HAP-1 (cell line): ENCODE measurements at regions not wholly inside any gene's neighbourhood (a gene's known extent, or its start where the extent isn't known, plus 50 kb on each side); places are given as distances from the start of the nearest gene placed in this dataset.
A peak's percentile ranks its signal among the peaks of the same experiment; 100 is the strongest.

Experiments used
- DNase-seq, 2 experiments: peaks; one replicate each; pipeline ENCODE4 v3.0.0-alpha.2; 2016 to 2020; ENCODE audit warnings: low spot score in 2 of 2
- H3K27me3 ChIP-seq: fragments of 250-450 bp; sonication (Bioruptor Pico); 2 replicates; pipeline ENCODE4 v1.5.1; 2020; ENCODE audit warnings: low read depth, mild to moderate bottlenecking, moderate library complexity
- H3K36me3 ChIP-seq: fragments of 250-450 bp; sonication (Bioruptor Pico); replicated peaks from 2 replicates; pipeline ENCODE4 v1.5.1; 2020; ENCODE audit warnings: mild to moderate bottlenecking
- H3K4me1 ChIP-seq: fragments of 250-450 bp; sonication (Bioruptor Pico); 2 replicates; pipeline ENCODE4 v1.5.1; 2020; ENCODE audit warnings: mild to moderate bottlenecking
- H3K4me3 ChIP-seq: fragments of 250-450 bp; sonication (Bioruptor Pico); 2 replicates; pipeline ENCODE4 v1.5.1; 2020; ENCODE audit warnings: mild to moderate bottlenecking, moderate library complexity
- H3K9me3 ChIP-seq: fragments of 250-450 bp; sonication (Bioruptor Pico); 2 replicates; pipeline ENCODE4 v1.5.1; 2020; ENCODE audit warnings: mild to moderate bottlenecking, moderate library complexity
- in situ Hi-C: fragments of 300-500 bp; cut with MboI; formaldehyde crosslinking; loops from 3 replicates; pipeline ENCODE4 v1.14.3; 2020; ENCODE audit warnings: low sequenced_read_pairs, inconsistent platforms, mixed read lengths

DNA sequence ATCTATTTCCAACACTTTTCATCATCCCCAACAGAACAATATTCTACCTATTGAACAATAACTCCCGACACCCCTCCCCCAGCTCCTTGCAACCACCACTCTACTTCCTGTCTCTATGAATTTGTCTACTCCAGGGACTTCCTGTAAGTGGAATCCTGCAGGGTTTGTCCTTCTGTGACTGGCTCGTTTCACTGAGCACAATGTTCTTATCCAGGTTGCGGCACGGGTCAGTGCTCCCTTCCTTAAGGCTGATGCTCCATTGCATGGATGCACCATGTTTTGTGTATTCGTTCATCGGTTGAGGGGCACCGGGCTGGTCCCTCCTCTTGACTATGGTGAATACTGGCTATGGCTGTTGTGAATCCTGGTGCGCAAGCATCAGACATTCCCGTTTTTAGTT is 163.2 kb downstream of the TBXT start:
- no peak for DNase-seq
- Histone ChIP-seq H3K27me3 (no peaks in the 10 kb centered on the region), H3K36me3 (no peaks in the 10 kb centered on the region), H3K4me3 (no peak overlapping the region), H3K4me1 (peaks cover 14% of the 10 kb centered on the region), H3K9me3 (no peaks in the 10 kb centered on the region)
- in situ Hi-C loops: no loop called here

DNA sequence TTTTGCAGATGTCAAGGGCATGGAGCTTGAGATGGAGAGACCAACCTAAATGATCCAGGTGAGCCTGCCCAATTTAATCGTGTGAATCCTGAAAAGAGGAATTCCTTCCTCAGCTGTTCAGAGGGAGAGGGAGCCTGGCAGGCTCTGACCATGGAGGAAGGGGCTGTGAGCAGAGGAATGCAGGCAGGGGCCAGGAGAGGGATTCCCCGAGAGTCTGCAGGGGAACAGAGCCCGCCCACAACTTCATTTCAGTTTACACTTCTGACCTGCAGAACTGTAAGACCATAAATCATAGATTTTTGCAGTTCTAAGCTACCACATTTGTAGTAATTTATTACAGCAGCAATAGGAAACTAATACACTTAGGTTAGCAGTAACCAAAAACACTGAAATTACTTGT is 164.1 kb downstream of the TBXT start:
- H3K4me3 ChIP-seq: no peak overlapping the region
- no peaks in the 10 kb centered on the region for H3K9me3 ChIP-seq
- H3K36me3 ChIP-seq: no peaks in the 10 kb centered on the region
- no peak for DNase-seq
- in situ Hi-C loops: no loop called here
- peaks cover 14% of the 10 kb centered on the region for H3K4me1 ChIP-seq
- no peaks in the 10 kb centered on the region for H3K27me3 ChIP-seq

DNA sequence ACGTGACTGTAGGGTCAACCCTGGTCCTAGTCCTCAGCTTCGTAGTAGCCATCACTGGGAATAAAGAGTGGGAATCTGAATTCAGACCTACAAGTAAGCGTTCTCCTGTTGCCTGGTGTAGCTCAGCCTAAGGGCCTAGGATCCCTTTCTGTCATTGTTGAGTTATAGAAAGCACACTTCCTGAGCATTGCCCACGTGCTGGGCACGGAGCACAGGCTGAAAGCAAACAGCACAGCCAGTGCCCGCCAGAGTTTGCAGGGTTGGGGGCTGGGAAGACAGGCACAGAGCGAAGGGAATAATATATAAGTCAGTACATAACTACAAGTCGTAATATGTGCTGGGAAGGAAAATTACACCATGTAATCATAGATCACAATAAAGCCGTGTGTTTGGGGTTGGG is 166.3 kb downstream of the TBXT start:
- H3K9me3 ChIP-seq: no peaks in the 10 kb centered on the region
- no peaks in the 10 kb centered on the region for H3K36me3 ChIP-seq
- peaks cover 9% of the 10 kb centered on the region for H3K4me1 ChIP-seq
- H3K27me3 ChIP-seq: no peaks in the 10 kb centered on the region
- DNase-seq: no peak
- no peak overlapping the region for H3K4me3 ChIP-seq
- in situ Hi-C loops: no loop called here

DNA sequence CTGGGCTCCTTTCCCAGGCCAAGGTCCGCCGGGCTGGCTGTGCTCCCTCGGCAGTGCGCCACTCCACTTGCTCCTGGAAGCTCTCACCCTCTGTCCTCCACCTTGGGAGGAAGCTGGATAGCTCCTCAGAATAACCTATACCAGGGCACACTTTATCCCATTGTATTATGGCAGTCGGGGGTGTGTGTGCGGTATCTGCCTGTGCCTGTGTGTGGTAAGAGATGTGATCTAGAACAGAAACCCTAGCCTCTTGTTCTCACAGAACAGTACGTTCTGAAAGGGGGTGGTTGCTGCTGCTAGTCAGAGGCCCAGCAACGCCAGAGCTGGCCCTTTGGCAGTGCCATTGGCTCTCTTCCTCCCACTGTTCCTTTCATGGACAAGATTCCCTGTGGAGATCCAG is 168.4 kb downstream of the TBXT start:
- no peaks in the 10 kb centered on the region for H3K4me1 ChIP-seq
- no peak overlapping the region for H3K4me3 ChIP-seq
- no peak for DNase-seq
- H3K9me3 ChIP-seq: no peaks in the 10 kb centered on the region
- H3K27me3 ChIP-seq: no peaks in the 10 kb centered on the region
- in situ Hi-C loops: no loop called here
- H3K36me3 ChIP-seq: no peaks in the 10 kb centered on the region

DNA sequence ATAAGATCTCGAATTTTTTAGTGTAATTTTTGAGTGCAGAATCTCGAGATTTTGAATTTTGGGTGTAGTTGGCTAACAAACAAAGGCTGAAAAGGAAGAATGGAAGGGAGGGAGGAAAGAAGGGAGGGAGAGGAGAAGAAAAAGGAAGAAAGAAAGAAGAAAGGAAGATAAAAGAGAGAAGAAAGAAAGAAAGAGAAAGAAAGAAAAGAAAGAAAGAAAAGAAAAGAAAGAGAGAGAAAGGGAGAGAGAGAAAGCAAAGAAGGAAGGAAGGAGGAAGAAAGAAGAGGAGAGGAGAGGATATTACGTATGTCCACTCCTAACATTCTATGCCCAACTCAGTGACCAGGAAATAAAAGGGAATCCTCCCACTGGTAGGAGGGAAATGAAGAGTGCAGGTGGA is 169.6 kb downstream of the TBXT start:
- Histone ChIP-seq H3K9me3 (no peaks in the 10 kb centered on the region), H3K4me1 (no peaks in the 10 kb centered on the region), H3K36me3 (no peaks in the 10 kb centered on the region), H3K4me3 (no peak overlapping the region), H3K27me3 (no peaks in the 10 kb centered on the region)
- no peak for DNase-seq
- in situ Hi-C loops: no loop called here

DNA sequence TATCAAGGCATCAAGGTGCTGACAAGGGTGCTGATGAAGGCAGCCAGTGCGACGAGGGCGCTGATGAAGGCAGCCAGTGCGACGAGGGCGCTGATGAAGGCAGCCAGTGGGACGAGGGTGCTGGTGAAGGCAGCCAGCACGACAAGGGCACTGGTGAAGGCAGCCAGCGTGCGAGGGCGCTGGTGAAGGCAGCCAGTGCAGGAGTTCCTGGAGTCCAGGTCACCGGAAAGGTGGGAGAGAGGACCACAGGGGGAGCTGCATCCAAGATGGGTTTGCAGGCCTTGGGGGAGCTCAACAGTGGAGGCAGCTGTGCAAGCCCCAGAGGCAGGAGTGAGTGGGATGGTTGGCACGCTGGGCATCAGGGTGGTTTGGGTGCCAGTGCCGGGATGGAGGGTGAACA is 176.3 kb downstream of the TBXT start:
- H3K9me3 ChIP-seq: no peaks in the 10 kb centered on the region
- no peaks in the 10 kb centered on the region for H3K4me1 ChIP-seq
- peaks cover 26% of the 10 kb centered on the region for H3K27me3 ChIP-seq
- DNase-seq: no peak
- H3K36me3 ChIP-seq: no peaks in the 10 kb centered on the region
- in situ Hi-C loops: no loop called here
- H3K4me3 ChIP-seq: no peak overlapping the region

DNA sequence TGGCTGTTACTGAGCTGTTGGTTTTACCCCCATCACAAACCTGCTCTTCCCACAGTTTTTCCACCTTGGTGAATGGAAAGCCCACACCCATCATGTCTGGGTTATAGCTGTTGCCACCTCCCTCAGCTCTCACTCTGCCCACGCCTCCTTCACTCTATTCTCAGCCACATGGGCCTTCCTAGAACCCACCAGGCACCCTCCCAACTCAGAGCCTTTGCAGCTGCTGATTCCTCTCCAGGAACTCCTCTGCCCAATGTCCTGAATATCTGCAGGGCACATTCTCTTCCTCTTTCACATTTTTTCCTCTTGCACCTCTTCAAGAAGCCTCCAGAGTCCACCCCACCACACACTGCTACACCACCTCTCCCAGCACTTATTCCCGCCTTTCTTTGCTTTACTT is 177.4 kb downstream of the TBXT start:
- in situ Hi-C loops: no loop called here
- H3K27me3 ChIP-seq: peaks cover 27% of the 10 kb centered on the region
- no peak overlapping the region for H3K4me3 ChIP-seq
- DNase-seq: no peak
- no peaks in the 10 kb centered on the region for H3K4me1 ChIP-seq
- no peaks in the 10 kb centered on the region for H3K9me3 ChIP-seq
- H3K36me3 ChIP-seq: no peaks in the 10 kb centered on the region

DNA sequence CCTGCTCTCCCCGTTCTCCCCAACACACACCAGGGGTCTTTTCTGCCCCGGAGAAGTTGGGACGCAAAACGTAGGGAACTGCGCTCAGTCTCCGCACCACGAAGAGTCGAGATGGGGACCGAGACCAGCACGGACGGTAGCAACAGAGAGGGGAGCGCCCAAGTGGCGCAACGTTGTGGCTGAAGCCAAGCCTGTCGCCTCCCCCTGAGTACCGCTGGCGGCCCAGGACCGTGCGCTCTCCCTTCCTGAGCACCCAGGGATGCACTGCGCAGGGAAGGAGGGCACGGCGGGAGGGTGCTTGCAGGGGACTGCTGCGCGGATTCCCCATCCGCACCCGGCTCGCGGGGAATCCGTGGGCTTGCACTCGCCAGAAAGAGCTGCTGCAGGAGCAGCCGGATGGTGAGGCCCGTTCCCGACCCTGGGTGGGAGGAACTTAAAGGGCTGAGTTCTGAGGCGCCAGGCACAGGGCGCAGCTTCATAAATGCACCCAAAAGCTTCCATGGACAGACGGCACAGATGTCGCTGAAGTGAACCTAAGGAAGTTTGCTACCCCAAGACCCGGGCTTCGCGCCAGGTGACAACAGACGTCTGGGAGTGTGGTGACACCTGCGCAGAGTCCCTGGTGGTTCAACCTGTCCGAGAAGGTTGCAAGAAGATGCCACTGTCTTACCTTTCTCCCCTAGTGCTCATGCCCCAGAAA is 178.7 kb downstream of the TBXT start:
- Histone ChIP-seq H3K4me1 (no peaks in the 10 kb centered on the region), H3K27me3 (peaks cover 27% of the 10 kb centered on the region), H3K36me3 (no peaks in the 10 kb centered on the region), H3K4me3 (no peak overlapping the region; the same call in 1 of the 2 replicates), H3K9me3 (no peaks in the 10 kb centered on the region)
- in situ Hi-C loops: no loop called here
- DNase-seq: no peak

DNA sequence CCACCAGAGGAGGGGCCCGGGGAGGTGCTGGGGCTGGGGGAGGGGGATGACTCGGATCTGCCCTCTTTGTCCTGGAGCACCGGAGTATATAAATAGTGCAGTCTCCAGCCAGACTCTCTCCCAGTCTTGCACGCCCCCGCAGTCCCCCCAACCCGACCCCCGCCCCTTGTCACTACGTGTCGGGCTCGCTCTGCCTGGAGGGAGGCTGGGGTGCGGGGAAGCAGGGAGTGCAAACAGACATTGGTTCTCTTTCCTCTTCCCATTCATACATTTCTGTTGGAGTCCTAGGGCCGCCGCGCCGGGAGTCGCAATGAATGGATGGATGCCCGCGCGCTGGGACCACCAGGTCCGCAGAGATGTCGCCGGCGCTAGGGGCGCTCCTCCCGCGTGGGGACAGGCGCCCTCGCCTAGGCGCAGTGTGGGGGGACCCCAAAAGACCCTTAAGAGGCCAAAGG is 179.3 kb downstream of the TBXT start:
- H3K4me3 ChIP-seq: peak overlapping the region; percentile 28
- DNase-seq: no peak

DNA sequence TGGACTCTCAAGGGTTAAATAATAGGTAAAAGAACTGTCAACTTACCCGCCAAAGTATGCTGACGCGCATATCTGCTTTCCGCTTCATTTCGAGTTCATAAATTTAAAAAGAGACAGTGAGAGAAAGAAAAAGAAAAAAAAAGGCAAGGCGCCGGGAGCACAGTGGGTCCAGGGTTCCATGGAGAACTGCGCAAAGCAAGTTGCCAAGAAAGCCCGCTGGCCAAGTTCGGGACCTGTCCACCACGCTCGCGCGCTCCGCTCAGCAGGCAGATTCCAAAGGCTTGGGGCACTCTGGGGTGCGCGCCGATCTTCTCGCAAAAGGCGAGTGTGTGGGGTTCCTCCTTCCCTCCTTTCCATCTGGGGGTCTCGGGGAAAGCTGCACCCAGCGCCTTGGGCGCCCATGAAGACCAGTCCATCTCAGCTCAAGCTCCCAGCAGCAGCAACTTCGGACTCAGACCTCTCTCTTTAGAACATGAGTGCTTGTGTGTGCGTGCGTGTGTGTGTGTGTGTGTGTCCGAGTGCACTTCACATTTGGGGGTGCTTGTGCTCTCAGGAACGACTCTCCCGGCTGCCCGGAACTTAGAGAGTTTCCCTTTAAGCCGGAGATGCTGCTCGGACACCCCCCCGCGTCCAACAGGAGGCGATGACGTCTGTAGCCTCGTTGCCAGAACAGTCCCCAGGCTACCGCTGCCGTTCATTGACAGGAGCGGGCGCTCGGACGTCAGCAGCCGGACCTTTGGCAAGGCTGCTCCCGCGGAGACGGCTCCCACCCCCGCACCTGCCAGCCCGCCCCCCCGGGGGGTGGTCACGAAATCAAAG is 180.0 kb downstream of the TBXT start:
- no peaks in the 10 kb centered on the region for H3K36me3 ChIP-seq
- H3K4me1 ChIP-seq: no peaks in the 10 kb centered on the region
- no peaks in the 10 kb centered on the region for H3K9me3 ChIP-seq
- in situ Hi-C loops: no loop called here
- peak overlapping the region; percentile 28 for H3K4me3 ChIP-seq
- peak; percentile 8 to 63 for DNase-seq
- H3K27me3 ChIP-seq: peaks cover 27% of the 10 kb centered on the region

More for the DNA sequence above, 179.3 kb downstream of the TBXT start:
- H3K36me3 ChIP-seq: no peaks in the 10 kb centered on the region
- no peaks in the 10 kb centered on the region for H3K4me1 ChIP-seq
- H3K27me3 ChIP-seq: peaks cover 27% of the 10 kb centered on the region
- no peaks in the 10 kb centered on the region for H3K9me3 ChIP-seq
- in situ Hi-C loops: no loop called here

DNA sequence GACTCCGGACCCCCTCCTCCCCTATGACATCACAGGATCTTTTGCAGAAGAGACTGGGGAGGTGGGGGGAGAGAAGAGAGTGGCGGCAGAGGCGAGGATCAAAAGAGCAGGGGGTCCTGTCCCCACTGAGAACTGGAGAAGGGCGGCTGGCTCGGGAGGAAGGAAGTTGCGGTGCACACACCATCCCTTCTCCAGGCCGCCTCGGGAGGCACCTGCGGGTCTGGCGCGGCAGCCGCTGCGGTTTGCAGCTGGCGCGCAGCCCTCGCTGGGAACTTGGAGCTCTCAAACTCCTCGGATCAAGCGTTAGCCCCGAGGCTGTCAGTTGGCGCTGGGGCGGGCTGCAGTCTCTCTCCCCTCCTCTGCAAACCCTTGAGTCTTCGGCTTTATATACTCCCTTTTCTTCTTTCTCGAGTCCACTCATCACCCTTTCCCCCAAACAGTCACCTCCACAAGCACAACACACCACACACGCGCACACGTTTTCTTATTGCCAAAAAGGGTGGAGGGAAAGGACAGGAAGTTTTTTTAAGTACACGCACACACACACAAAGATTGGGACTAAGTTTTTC is 180.7 kb downstream of the TBXT start:
- peaks cover 27% of the 10 kb centered on the region for H3K27me3 ChIP-seq
- H3K4me3 ChIP-seq: peak overlapping the region; percentile 28
- in situ Hi-C loops: no loop called here

DNA sequence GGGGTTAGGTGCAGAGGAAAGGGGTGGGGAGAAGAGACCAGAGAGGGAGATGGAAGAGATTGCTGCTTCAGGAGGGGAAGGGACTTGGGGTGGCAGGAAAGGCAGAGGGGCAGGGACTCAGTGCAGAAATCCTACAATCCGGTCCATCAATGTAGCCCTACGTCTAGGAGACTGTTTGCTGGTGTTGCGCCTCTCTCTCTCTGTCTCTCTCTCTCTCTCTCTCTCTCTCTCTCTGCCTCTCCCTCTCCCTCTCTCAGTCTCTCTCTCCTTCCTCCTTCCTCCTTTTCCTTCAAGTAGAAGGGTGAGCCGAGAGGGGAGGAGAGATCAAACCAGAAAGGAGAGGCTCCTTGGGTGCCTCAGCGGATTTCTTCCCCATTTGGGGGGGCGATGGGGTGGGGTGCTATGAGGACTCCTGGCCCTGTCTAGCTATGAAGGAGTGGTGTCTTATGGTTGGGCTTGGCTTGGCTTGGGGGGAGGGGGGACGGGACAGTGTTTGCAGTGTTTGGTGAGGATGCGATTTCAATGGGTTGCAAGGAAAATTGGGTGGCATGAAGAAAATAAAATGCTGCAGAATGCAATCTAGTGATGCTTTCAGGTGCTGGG is 181.2 kb downstream of the TBXT start:
- Histone ChIP-seq H3K4me1 (no peaks in the 10 kb centered on the region), H3K27me3 (peaks cover 27% of the 10 kb centered on the region), H3K4me3 (peak overlapping the region; percentile 28), H3K36me3 (no peaks in the 10 kb centered on the region), H3K9me3 (no peaks in the 10 kb centered on the region)
- in situ Hi-C loops: no loop called here
- DNase-seq: no peak

More for the DNA sequence above, 180.7 kb downstream of the TBXT start:
- Histone ChIP-seq H3K4me1 (no peaks in the 10 kb centered on the region), H3K36me3 (no peaks in the 10 kb centered on the region), H3K9me3 (no peaks in the 10 kb centered on the region)
- peak in 1 of 2 experiments; percentile 38 for DNase-seq

DNA sequence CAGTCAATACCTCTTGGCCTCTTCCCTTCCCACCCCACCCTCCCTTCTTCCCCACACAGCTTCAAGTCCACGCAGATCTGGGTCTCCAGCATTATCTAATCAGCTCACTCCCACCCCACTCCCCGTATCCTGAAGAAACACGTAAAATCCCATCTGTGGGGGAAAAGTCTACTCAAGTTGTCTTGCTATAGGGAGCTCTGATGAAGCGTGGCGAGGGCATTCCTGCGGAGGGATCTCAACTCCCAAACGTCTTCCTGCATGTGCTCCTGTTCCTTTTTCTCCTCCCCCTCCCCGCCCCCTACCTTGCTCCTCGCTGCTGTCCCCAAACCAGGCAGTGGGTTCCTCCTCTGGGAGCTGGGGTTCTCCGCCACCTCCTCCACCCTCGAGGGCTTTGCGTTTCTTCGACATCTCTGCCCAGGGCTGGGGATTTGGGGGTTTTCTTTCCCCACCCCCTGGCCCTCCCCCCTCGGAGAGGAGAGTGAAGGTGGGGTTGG is 181.8 kb downstream of the TBXT start:
- Histone ChIP-seq H3K27me3 (peaks cover 27% of the 10 kb centered on the region), H3K9me3 (no peaks in the 10 kb centered on the region), H3K4me3 (no peak overlapping the region), H3K4me1 (no peaks in the 10 kb centered on the region), H3K36me3 (no peaks in the 10 kb centered on the region)
- no peak for DNase-seq
- in situ Hi-C loops: no loop called here
